ENCODE measurements at regions not wholly inside any gene's neighbourhood (a gene's known extent, or its start where the extent isn't known, plus 50 kb on each side); places are given as distances from the start of the nearest gene placed in this dataset.

- Histone ChIP-seq H4K91ac (ENCODE audit: insufficient read depth, low read depth, low read length) (no peak overlapping the region), H3K79me1 (ENCODE audit: low read depth in 1 of 2, low read length in 2 of 2) (no peaks in the 10 kb centered on the region), H2BK5ac (ENCODE audit: low read depth, low read length, poor library complexity, severe bottlenecking) (no peak overlapping the region), H2BK20ac (ENCODE audit: low read depth, low read length) (no peak overlapping the region), H3K27ac (ENCODE audit: insufficient read depth, low read length) (no peak overlapping the region), H2AFZ (replicated peaks; ENCODE audit: low read length, poor library complexity) (no peak overlapping the region), H2AK9ac (replicated peaks; ENCODE audit: low read depth, low read length, poor library complexity) (no peak overlapping the region), H3K4me2 (ENCODE audit: low read depth, low read length) (no peak overlapping the region), H3K9me1 (ENCODE audit: insufficient read depth, low read length) (peaks cover 5% of the 10 kb centered on the region), H3K4ac (ENCODE audit: low read depth, low read length) (no peak overlapping the region), H3K4me3 (ENCODE audit: insufficient read depth, low read depth, low read length) (no peak overlapping the region), H3K9me3 (ENCODE audit: control insufficient read depth, insufficient read depth, low read length) (peaks cover 10% of the 10 kb centered on the region), H2AK5ac (ENCODE audit: low read depth, low read length) (no peak overlapping the region), H4K20me1 (ENCODE audit: insufficient read depth, low read length) (no peaks in the 10 kb centered on the region), H3K27me3 (ENCODE audit: control insufficient read depth, insufficient read depth, low read length) (peaks cover 23% of the 10 kb centered on the region), H3K56ac (ENCODE audit: extremely low read depth, insufficient read depth, low read length) (no peak overlapping the region), H3K18ac (ENCODE audit: low read depth, low read length) (no peak overlapping the region), H2BK120ac (ENCODE audit: low read depth, low read length) (no peak overlapping the region), H2BK15ac (ENCODE audit: low read depth, low read length) (no peak overlapping the region), H3K14ac (replicated peaks; ENCODE audit: low read depth, low read length) (no peak overlapping the region), H3K23ac (ENCODE audit: low read depth, low read length) (no peak overlapping the region), H3K9ac (ENCODE audit: low read depth, low read length) (no peak overlapping the region), H4K5ac (ENCODE audit: low read depth, low read length) (no peak overlapping the region), H3K36me3 (ENCODE audit: control insufficient read depth, insufficient read depth, low read length) (no peaks in the 10 kb centered on the region), H4K8ac (ENCODE audit: low read depth in 2 of 2, low read length in 2 of 2) (no peak overlapping the region), H3K4me1 (ENCODE audit: control insufficient read depth, insufficient read depth, low read length) (peaks cover 2% of the 10 kb centered on the region)
- ATAC-seq (ENCODE audit: low read depth) = no peak
- BruUV-seq (replicated peaks) = no TSS peak
- dilution Hi-C loops (cut with HindIII; ENCODE audit: low sequenced_read_pairs, unreplicated experiment) (no loop called here), in situ Hi-C loops (cut with MboI; ENCODE audit: low sequenced_read_pairs) (no loop called here), intact Hi-C loops (cut with micrococcal nuclease) (loop anchor here (10.0 kb wide), 1 partner anchor 65 kb away; no protein-coding TSS in a partner anchor)
- ChIA-PET CTCF (no interaction called here), POLR2A (ENCODE audit: unreplicated experiment) (no interaction called here)
- TF ChIP-seq CEBPB (IDR thresholded peaks at IDR 0.05; ENCODE audit: low read depth, low read length) (no peak), SMC3 (IDR thresholded peaks at IDR 0.05; ENCODE audit: low read depth, low read length) (no peak), MAZ (IDR thresholded peaks at IDR 0.05; ENCODE audit: borderline replicate concordance, low read depth, low read length) (no peak), MXI1 (IDR thresholded peaks at IDR 0.05; ENCODE audit: borderline replicate concordance, low read depth, low read length) (no peak), RAD21 (IDR thresholded peaks at IDR 0.05; ENCODE audit: low read length) (no peak), RFX5 (IDR thresholded peaks at IDR 0.05; ENCODE audit: low read depth, low read length) (no peak), BHLHE40 (IDR thresholded peaks at IDR 0.05; ENCODE audit: low read depth, low read length) (no peak), NFE2L2 (IDR thresholded peaks at IDR 0.05; ENCODE audit: low read depth, low read length) (no peak), MAFK (IDR thresholded peaks at IDR 0.05; ENCODE audit: low read depth, low read length) (no peak), CHD1 (IDR thresholded peaks at IDR 0.05; ENCODE audit: low read depth, low read length) (no peak), FOS (IDR thresholded peaks at IDR 0.05; ENCODE audit: low read depth, low read length) (no peak), POLR2A (IDR thresholded peaks at IDR 0.05; ENCODE audit: low read depth, low read length) (no peak)
- TF ChIP-seq, protein P1, sequence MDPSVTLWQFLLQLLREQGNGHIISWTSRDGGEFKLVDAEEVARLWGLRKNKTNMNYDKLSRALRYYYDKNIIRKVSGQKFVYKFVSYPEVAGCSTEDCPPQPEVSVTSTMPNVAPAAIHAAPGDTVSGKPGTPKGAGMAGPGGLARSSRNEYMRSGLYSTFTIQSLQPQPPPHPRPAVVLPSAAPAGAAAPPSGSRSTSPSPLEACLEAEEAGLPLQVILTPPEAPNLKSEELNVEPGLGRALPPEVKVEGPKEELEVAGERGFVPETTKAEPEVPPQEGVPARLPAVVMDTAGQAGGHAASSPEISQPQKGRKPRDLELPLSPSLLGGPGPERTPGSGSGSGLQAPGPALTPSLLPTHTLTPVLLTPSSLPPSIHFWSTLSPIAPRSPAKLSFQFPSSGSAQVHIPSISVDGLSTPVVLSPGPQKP (IDR thresholded peaks at IDR 0.05; ENCODE audit: borderline replicate concordance, low read depth, low read length) = no peak
- TF ChIP-seq, protein P2, sequence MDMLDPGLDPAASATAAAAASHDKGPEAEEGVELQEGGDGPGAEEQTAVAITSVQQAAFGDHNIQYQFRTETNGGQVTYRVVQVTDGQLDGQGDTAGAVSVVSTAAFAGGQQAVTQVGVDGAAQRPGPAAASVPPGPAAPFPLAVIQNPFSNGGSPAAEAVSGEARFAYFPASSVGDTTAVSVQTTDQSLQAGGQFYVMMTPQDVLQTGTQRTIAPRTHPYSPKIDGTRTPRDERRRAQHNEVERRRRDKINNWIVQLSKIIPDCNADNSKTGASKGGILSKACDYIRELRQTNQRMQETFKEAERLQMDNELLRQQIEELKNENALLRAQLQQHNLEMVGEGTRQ (IDR thresholded peaks at IDR 0.05; ENCODE audit: low read depth, low read length) = no peak
- TF ChIP-seq, protein P3, sequence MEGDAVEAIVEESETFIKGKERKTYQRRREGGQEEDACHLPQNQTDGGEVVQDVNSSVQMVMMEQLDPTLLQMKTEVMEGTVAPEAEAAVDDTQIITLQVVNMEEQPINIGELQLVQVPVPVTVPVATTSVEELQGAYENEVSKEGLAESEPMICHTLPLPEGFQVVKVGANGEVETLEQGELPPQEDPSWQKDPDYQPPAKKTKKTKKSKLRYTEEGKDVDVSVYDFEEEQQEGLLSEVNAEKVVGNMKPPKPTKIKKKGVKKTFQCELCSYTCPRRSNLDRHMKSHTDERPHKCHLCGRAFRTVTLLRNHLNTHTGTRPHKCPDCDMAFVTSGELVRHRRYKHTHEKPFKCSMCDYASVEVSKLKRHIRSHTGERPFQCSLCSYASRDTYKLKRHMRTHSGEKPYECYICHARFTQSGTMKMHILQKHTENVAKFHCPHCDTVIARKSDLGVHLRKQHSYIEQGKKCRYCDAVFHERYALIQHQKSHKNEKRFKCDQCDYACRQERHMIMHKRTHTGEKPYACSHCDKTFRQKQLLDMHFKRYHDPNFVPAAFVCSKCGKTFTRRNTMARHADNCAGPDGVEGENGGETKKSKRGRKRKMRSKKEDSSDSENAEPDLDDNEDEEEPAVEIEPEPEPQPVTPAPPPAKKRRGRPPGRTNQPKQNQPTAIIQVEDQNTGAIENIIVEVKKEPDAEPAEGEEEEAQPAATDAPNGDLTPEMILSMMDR (conservative IDR thresholded peaks at IDR 0.05; ENCODE audit: low read depth, low read length) = no peak
- DNase-seq = no peak
- WGBS, 2 experiments (ENCODE audit: extremely low coverage in 2 of 2, insufficient read length in 1 of 2) = 43% methylated on average over 1 of the region's 4 CpGs; no CpG with 5 or more reads in 1 of the 2 experiments
These were observed 246.8 kb upstream of the KCNG1 start for GRCh38 chr20:51269671-51270070.

Data from IMR-90 (cell line).